Stomach smooth muscle (tissue), 2 donors: ENCODE measurements at regions not wholly inside any gene's neighbourhood (a gene's known extent, or its start where the extent isn't known, plus 50 kb on each side); places are given as distances from the start of the nearest gene placed in this dataset.
"Not testable (repeated sequence)": the region's sequence is repeated elsewhere in the genome, so short reads cannot be mapped to it uniquely, and the experiment has no call there.

ENCODE experiments used
- H3K27ac ChIP-seq: one replicate; pipeline ENCODE4 v1.7.0; 2013; ENCODE audit warnings: mild to moderate bottlenecking, low read length, inconsistent platforms
- H3K27me3 ChIP-seq, 2 donors: one replicate each; pipeline ENCODE4 v1.7.0; 2013; ENCODE audit warnings: low read length in 2 of 2; ENCODE audit not compliant: insufficient read depth in 2 of 2, control insufficient read depth in 1 of 2
- H3K36me3 ChIP-seq, 2 donors: one replicate each; pipeline ENCODE4 v1.7.0; 2013; ENCODE audit warnings: low read length in 2 of 2; ENCODE audit not compliant: control insufficient read depth in 2 of 2, insufficient read depth in 2 of 2
- H3K4me1 ChIP-seq: one replicate; pipeline ENCODE4 v1.7.0; 2013; ENCODE audit warnings: low read length; ENCODE audit not compliant: control insufficient read depth, insufficient read depth
- H3K4me3 ChIP-seq, 2 donors: one replicate each; pipeline ENCODE4 v1.7.0; 2013; ENCODE audit warnings: low read length in 2 of 2
- H3K9ac ChIP-seq, 2 donors: one replicate each; pipeline ENCODE4 v1.7.0; 2013; ENCODE audit warnings: low read length in 2 of 2, mild to moderate bottlenecking in 1 of 2
- H3K9me3 ChIP-seq, 2 donors: one replicate each; pipeline ENCODE4 v1.7.0; 2013; ENCODE audit warnings: low read length in 2 of 2; ENCODE audit not compliant: control insufficient read depth in 2 of 2
- donor health status: healthy.
- donor health status: Pancreatic carcinoma.

GRCh38 chr21:14684071-14684470 is 138.0 kb upstream of the SAMSN1 start:
- Histone ChIP-seq H3K4me3 (no peak overlapping the region), H3K9ac (no peak overlapping the region), H3K4me1 (no peaks in the 10 kb centered on the region), H3K9me3 (no peaks in the 10 kb centered on the region), H3K27ac (no peak overlapping the region), H3K27me3 (no peaks in the 10 kb centered on the region), H3K36me3 (no peaks in the 10 kb centered on the region)

- no peak overlapping the region for H3K27ac ChIP-seq
- H3K4me1 ChIP-seq: no peaks in the 10 kb centered on the region
- no peaks in the 10 kb centered on the region for H3K36me3 ChIP-seq
- H3K4me3 ChIP-seq: no peak overlapping the region
- no peaks in the 10 kb centered on the region for H3K27me3 ChIP-seq
- no peaks in the 10 kb centered on the region for H3K9me3 ChIP-seq
- no peak overlapping the region for H3K9ac ChIP-seq
Measured at GRCh38 chr21:14683063-14683462, 136.9 kb upstream of the SAMSN1 start.

- Histone ChIP-seq H3K4me1 (no peaks in the 10 kb centered on the region), H3K36me3 (no peaks in the 10 kb centered on the region), H3K9me3 (no peaks in the 10 kb centered on the region), H3K27me3 (no peaks in the 10 kb centered on the region), H3K9ac (no peak overlapping the region), H3K4me3 (no peak overlapping the region), H3K27ac (no peak overlapping the region)
Measured at GRCh38 chr21:14678973-14679574, 133.0 kb upstream of the SAMSN1 start.

GRCh38 chr21:14677639-14678179 is 131.6 kb upstream of the SAMSN1 start:
- no peaks in the 10 kb centered on the region for H3K36me3 ChIP-seq
- H3K27ac ChIP-seq: no peak overlapping the region
- no peaks in the 10 kb centered on the region for H3K27me3 ChIP-seq
- no peak overlapping the region for H3K9ac ChIP-seq
- H3K4me3 ChIP-seq: no peak overlapping the region
- no peaks in the 10 kb centered on the region for H3K4me1 ChIP-seq
- no peaks in the 10 kb centered on the region for H3K9me3 ChIP-seq

GRCh38 chr21:14677013-14677412 is 130.9 kb upstream of the SAMSN1 start:
- H3K4me1 ChIP-seq: no peaks in the 10 kb centered on the region
- no peak overlapping the region for H3K4me3 ChIP-seq
- no peaks in the 10 kb centered on the region for H3K9me3 ChIP-seq
- H3K27ac ChIP-seq: no peak overlapping the region
- no peak overlapping the region for H3K9ac ChIP-seq
- H3K36me3 ChIP-seq: no peaks in the 10 kb centered on the region
- no peaks in the 10 kb centered on the region for H3K27me3 ChIP-seq

- no peak overlapping the region for H3K4me3 ChIP-seq
- no peaks in the 10 kb centered on the region for H3K9me3 ChIP-seq
- no peaks in the 10 kb centered on the region for H3K36me3 ChIP-seq
- H3K27ac ChIP-seq: no peak overlapping the region
- no peaks in the 10 kb centered on the region for H3K27me3 ChIP-seq
- H3K9ac ChIP-seq: no peak overlapping the region
- no peaks in the 10 kb centered on the region for H3K4me1 ChIP-seq
Measured at GRCh38 chr21:14675774-14676530, 129.8 kb upstream of the SAMSN1 start.

GRCh38 chr21:14673649-14674048 is 127.5 kb upstream of the SAMSN1 start:
- Histone ChIP-seq H3K36me3 (no peaks in the 10 kb centered on the region), H3K4me3 (no peak overlapping the region), H3K27me3 (no peaks in the 10 kb centered on the region), H3K27ac (no peak overlapping the region), H3K9ac (no peak overlapping the region), H3K9me3 (no peaks in the 10 kb centered on the region), H3K4me1 (no peaks in the 10 kb centered on the region)

GRCh38 chr21:14672466-14672865 is 126.4 kb upstream of the SAMSN1 start:
- H3K36me3 ChIP-seq: no peaks in the 10 kb centered on the region
- no peak overlapping the region for H3K4me3 ChIP-seq
- H3K9ac ChIP-seq: no peak overlapping the region
- H3K9me3 ChIP-seq: no peaks in the 10 kb centered on the region
- no peaks in the 10 kb centered on the region for H3K27me3 ChIP-seq
- no peaks in the 10 kb centered on the region for H3K4me1 ChIP-seq
- no peak overlapping the region for H3K27ac ChIP-seq

- H3K9me3 ChIP-seq: no peaks in the 10 kb centered on the region
- no peaks in the 10 kb centered on the region for H3K36me3 ChIP-seq
- H3K4me3 ChIP-seq: no peak overlapping the region
- H3K9ac ChIP-seq: no peak overlapping the region
- no peaks in the 10 kb centered on the region for H3K4me1 ChIP-seq
- H3K27ac ChIP-seq: no peak overlapping the region
- H3K27me3 ChIP-seq: no peaks in the 10 kb centered on the region
Measured at GRCh38 chr21:14670409-14670808, 124.3 kb upstream of the SAMSN1 start.

- not testable (repeated sequence) for H3K4me1 ChIP-seq
Measured at GRCh38 chr21:14669092-14669491, 123.0 kb upstream of the SAMSN1 start.

More at GRCh38 chr21:14669092-14669491, 123.0 kb upstream of the SAMSN1 start:
- H3K9me3 ChIP-seq, H3K36me3 ChIP-seq, H3K27me3 ChIP-seq, H3K27ac ChIP-seq, H3K4me3 ChIP-seq, H3K9ac ChIP-seq: not testable (repeated sequence)
